HG03103 (cell line): ENCODE measurements at regions not wholly inside any gene's neighbourhood (a gene's known extent, or its start where the extent isn't known, plus 50 kb on each side); places are given as distances from the start of the nearest gene placed in this dataset.

Experiments used
- ATAC-seq: cut with Tn5 transposase; IDR thresholded peaks from one replicate; pipeline ENCODE4 v1.9.1; 2021; ENCODE audit warnings: low read depth; ENCODE audit not compliant: unreplicated experiment

DNA sequence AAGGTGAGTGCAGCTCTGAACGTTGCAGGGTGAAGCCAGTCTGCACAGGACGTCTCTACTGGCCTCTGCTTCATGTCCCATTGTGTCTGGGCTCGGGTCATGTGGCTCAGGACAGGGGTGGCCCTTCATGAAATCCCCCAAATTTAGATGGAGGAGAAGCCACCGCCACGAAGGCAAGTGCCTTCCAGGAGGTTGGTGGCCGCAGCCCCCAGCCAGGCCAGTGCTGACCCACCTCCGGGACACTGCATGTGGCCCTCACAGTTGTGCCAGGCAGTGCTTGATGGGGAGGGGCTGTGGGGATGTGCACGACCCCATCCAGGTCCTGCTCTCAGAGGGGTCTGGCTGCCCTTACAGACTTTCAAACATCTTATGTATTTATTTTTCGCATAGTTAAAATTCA, 1311.1 kb downstream of the BRD1 start:
- no peak for ATAC-seq

DNA sequence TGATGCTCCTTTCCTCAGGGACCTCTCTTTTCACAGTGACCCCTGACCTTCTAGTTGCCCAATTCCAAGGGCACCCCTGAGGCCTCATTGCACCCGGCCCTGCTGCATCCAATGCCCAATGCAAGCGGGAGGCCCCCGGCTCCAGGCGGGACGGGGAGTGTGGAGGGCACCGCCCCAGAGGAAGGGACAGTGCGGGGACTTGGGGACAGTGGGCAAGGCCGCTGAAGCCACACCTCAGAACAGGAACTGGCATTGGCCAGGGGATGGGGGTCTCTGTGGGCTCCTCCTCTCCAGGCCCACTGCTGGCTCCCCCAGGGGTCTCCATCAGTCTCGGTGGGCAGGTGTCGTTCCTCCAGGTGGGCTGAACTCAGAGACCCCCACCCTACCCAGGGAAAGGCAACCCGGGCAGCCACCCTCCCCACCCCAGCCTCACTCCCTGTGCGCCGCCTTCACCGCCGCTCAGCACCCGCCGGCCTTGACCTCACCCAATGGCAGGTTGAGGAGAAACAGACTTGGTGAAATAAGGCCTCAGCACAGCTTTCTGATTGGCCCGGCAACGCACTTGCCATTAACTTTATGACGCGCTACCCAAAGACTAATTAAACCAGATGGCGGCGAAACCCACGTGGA, 1312.0 kb downstream of the BRD1 start:
- no peak for ATAC-seq

DNA sequence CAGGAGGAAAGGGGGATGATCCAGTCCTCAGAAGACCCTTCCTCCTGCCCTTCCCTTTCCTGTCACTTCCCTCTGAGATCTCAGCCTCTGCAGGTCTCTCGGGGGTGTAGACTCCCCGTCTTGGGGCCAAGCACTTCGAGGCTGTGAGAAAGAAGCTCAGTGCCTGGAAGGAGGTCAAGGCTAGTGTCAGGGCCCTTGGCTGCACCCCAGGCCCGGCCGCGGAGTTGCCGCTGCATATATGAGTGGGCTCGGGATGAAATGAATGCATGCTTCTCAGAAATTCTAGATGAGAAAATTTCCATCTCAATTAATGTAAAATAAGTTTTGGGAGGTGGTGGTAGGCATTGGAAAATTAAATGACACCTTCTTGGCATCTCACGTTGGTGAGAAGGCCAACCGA, 1313.7 kb downstream of the BRD1 start:
- no peak for ATAC-seq

DNA sequence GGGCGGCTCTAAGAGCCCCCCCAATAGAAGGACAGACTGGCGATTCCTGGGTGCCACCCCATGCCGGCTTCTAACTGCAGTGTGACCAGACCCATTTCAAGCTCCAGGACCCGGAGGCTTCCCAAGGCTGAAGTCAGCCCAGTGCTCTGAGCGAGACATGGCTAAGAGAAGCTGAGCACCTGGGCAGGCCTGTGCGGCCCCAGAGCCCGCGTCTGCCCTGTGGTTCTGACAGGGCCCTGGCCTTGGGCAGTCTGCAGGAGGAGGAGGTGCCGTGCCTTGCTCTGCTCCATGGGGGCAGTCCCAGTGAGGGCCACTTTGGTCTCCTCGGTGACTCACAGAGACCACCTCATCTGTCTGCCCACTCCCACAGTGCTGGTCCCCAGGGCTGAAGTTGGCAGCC, 1314.2 kb downstream of the BRD1 start:
- no peak for ATAC-seq

DNA sequence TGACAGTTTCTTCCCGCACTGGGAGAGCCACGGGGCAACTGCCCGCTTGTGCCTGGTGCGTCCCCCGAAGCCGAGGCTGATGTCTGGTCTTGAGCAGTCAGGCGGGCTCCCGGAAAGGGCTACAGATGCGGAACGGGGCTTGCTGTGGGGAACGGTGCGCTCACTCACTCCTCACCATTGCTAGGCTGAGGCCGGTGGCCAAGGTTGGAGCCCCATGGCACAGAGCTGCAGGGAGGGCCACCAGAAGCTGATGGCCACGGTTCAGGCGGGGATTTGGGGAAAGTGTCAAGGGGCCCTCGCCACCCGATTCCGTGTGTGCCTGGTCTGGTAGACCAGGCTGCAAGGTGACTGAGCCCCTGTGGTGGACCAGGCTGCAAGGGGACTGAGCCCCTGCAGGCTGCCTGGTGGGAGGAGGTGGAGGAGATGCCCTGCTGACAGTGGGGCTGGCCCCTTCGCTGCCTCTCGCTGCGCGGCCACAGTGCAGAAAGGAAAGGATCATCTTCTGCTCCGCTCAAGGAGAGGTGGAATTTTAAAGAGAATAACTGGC, 1315.8 kb downstream of the BRD1 start:
- ATAC-seq = no peak

DNA sequence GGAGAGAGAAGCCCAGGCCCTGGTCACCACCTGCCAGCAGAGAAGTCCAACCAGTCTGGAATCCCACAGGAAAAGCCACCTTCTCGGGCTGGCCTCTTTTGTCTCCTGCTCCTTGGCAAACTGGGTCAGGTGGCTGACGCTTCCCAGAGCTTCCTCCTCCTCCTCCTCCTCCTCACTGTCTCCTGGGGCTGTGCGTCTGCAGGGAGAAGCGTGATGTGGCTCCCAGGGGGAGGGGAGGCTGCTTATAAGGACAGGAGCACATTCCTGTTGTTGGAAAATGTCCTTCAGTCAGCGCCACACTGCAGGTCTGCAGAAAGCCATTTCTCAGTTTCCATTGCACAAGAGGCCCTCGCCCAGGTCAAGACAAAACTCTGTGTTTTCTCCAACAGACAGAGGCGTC, 1316.5 kb downstream of the BRD1 start:
- no peak for ATAC-seq

DNA sequence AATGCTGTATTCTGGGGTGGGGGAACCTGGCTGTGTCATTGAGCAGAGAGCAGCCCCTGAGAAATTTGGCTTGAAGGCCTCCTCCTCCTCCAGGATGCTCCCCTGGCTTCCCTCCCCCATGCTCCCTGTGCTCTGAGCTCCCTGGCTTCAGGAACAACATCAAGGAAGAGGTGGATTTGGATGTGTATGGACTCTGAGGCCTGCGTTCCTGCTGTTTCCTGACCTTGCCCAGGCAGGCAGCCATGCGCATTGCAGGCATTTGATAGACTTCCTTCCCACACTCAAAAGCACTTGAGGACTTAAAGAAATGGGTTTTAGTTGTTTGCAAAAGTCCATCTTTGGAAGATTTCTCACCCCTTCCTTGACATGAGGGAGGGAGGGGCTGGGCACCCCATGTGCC, 1317.1 kb downstream of the BRD1 start:
- no peak for ATAC-seq

DNA sequence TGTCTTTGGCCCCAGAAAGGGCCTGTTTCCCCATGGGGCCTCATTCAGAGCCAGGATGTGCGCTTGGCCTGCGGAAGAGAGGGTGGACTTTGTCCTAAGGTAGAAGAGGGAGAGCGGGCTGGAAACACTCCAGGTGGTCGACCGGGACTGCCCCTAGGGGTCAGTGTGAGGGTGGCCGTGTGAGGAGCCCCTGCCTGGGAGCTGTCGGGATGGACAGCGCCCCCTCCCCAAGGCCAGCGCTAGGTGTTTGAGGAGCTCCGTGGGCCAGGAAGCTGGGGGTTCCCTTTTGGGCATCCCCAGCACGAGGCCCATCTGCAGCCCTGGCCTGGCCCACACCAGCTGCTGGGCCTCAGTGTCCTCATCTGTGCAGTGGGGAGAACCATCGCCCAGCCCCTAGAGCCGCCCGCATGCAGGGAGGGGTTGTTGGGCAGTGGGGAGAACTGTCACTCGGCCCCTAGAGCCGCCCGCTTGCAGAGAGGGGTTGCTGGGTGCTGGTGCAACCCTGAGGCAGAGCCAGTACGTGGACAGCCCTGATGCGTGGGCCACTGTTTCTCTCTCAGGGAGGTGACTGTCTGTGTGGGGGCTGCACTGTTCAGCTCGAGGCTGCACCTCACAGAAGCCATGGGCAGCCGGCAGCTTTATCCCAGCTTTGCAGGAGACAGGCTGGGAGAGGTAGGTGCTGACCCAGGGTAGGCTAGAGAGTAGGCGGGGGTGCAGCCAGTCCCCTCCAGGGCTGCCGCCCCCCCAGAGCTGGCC, 1319.9 kb downstream of the BRD1 start:
- ATAC-seq = no peak

DNA sequence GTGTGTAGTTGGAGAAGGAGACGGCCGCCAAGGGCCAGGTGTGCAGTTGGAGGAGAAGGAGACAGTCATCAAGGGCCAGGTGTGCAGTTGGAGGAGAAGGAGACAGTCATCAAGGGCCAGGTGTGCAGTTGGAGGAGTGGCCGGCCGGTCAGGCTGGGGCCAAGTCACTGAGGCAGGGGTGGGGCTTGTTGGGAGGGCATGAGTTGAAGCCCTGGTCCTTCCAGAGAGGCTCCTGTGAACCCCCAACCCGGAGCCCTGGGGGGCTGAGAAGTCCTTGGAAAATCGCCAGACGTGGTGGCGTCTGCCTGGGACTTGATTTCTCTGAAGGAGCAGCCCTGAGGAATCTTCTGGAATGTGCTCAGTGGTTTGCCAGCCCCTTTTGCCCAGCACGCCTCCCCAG, 1320.5 kb downstream of the BRD1 start:
- ATAC-seq = no peak

DNA sequence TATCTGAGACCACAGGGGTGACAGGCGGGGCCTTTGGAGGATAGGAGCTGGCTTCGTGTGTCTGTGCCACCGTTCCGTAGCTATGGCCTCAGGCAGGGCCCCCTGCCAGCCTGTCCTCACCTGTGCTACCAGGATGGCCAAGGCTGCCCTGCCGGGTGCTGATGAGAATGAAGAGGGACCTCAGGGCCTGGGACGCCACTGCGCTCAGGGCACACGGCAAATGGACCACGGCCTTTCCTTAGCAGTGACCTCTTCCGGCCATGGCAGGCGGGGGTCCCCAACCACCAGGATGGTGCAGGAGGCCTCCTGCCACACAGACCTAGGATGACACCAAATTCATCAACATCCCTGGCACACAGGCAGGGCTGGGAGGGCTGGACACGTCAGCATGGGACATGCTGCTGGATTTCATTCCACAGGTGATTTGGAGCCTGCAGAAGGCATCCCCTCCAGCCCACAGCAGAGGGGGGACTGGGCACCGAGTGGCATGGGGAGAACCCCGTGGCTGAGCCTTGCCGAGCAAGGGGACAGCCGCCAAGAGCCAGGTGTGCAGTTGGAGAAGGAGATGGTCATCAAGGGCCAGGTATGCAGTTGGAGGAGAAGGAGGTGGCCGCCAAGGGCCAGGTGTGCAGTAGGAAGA, 1321.0 kb downstream of the BRD1 start:
- ATAC-seq = no peak

DNA sequence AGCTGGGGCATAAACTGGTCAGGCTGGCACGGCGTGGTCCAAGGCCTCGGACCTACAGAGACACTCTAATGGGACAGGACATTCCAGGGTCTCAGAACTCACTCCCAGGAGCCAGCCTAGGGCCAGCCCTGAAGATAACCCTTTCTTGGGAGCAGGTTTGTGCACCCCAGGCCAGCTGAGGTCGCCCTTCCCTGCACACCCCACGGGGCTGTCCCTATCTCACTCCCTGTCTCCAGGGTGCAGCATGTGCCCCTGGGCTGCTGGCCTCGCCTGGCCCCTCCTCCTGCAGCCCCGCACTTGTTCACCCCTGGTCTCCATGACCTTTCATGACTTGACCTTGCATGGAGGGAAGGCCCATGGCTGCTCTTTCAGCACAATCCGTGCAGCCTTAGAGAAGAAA, 1321.8 kb downstream of the BRD1 start:
- no peak for ATAC-seq

DNA sequence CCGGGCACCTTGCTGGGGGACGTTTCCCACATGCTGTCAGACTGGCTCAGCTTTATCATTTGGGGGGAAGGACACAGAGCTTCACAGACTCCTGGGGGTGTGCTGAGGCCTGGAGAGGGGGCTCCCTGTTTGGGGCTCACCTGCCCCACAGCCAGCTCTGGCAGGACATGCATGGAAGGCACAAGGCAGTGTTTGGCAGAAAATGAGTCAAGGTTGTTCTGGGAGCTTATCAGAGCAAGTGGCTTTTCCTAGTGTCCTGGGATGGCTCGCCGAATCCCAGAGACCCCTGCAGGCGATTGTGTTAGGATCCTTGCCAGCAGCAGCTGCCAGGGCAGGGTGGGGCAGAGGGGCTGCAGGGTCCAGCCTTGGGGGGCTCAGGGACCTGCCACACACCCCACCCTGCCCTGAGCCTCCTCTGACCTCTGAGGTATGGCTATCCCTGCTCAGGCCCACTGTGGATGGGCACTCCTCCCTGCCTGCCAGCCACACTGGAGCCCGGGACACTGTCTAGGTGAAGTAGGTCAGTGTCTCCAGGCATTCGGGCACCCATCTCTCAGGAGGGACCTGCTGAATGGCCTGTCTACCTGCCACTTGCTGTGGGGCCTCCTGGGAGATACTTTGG, 1323.0 kb downstream of the BRD1 start:
- ATAC-seq = no peak

DNA sequence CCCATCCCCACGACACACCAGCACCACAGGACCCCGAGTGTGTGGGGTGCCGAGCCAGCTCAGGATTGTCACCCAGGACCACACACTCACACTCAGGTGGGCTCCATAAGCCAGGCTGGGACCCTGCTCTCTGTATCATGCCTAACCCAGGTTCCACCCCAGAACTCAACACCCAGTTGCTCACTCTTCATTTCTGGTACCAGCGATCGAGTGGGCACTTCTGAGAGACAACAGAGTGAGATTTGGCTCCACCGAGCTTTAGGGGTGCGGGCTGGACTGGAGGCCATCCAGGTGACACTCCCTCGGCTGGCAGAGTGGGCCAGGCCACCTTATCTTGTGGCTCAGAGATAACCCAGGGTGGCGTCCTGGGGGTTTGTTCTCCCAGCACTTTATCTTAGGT, 1323.8 kb downstream of the BRD1 start:
- ATAC-seq = no peak

DNA sequence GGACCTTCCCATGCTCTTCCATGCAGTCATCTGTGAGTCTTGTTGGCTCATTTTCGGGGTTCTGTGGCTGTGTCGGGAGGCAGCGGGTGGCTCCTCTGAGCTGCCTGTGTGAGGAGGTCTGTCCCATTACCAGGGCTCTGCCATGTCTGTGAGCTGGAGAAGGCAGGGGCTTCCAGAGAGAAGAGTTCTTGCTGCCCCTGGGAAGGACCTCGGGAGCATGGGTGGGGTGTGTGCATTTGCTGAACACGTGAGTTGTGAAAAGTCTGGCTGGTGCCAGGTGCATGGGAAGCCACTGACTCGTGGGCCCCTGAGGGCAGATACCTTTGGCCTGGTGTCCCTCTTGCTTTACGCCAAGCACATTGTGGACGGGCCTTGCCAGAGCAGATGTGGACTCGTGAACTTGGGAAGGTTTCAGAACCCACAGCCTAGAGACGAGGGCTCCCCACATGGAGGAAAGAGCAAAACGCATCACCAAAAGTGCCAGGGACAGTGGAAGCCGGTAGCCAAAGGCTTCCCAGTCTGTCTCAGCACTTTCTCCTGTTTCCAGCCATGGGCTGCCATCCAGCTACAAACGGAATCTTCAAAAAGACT, 1324.5 kb downstream of the BRD1 start:
- no peak for ATAC-seq

DNA sequence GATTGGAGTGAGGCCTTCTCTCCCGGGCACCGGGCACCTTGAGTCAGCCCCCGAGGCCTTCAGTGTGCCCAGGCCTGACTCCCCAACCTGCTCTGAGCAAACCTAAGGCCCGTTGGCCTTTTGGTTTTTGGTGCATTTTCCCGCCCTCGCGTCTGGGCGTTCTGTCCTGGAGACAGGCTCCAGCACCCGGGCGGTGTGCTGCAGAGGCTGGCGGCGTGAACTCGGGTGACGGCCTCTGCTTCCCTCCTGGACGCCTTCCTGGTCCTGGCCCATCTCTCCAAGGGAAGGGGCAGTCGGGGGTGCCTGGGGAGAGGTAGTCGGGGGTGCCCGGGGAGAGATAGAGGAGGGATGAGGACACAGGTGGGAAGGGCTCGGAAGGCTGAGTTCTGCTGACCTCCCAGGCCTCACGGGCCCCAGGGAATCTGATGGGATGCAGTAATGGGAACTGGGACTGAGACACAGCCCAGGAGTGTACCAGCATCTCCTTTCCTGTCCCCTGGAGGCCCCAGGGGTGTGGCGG, 1326.4 kb downstream of the BRD1 start:
- ATAC-seq = no peak

DNA sequence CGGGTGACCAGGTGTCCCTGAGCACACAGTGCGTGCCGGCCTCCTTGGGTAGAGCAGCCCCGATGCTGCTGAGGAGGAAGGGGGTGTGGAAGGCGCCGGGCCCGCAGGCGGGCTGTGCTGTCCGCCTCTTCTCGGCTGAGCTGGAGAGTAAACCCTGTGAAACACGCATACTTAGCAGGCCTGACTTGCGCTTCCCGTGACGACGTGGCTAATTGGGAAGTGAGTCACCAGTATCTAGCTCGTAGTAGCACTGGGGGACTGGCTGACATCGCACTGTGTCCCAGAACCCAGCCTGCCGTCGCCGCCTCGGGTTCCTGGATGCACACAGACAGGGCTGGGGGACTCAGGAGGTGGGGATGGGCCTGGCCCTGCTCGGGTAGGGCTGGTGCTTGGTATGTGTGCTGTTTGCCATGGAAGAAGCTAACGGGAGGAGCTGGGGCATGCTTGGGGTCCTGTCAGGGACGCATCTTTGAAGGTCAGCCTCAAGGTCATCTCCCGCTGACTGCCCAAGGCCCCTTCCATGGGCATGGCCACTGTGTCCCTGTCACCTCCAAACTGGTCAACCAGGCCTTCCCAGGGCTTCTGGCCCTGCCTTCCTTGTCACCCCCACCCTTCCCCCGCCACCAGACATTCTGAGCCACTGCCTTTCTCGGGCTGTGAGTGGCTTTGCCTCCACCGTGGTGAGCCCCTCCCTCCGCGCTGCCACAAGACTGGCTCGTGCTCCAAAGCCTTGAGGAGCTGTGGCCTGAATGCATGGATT, 1327.0 kb downstream of the BRD1 start:
- no peak for ATAC-seq

DNA sequence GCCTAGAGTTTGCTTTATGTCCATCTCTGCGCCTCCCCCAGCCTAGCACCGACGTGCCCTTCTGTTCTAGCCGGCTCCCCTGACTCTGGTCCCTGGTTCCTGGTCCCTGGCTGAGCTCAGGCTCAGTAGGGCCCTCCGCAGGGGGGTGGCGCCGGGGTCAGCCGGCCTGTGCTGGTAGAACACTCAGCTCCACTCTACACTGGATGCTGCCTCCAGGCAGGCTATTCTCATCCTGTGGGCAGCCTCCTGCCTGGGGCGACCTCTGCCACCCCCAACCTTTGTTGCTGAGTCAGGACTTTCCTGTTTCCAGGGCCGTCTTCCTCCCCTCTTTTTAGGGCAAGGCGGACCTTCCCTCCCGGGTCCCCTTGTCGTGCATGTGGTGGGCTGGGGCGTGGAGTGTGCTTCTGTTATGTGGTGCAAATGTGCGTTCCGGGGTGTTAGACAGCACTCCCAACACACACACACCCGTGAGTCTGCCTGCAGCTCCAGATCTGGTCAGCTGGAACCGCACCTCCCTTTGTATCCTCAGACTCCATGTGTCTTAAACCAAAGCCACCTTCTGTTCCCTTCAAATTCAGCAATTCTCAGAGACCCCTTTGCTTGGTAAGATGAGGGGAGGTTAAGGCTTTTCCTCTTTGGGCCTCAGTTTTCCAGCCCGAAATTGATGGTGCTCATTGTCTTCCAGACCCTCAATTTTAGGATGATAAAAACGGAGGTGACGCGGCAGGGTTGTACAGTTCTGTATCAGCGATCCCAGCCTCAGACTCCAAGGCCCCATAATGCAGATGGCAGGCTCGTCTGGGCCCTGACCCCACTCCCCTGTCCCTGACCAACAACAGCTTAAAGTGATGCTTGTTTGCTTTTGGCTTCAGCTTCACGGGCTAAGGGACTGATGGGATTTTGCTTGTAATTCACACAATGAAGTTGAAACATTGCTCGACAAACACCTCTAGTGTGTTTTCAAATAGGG, 1327.9 kb downstream of the BRD1 start:
- ATAC-seq = no peak

DNA sequence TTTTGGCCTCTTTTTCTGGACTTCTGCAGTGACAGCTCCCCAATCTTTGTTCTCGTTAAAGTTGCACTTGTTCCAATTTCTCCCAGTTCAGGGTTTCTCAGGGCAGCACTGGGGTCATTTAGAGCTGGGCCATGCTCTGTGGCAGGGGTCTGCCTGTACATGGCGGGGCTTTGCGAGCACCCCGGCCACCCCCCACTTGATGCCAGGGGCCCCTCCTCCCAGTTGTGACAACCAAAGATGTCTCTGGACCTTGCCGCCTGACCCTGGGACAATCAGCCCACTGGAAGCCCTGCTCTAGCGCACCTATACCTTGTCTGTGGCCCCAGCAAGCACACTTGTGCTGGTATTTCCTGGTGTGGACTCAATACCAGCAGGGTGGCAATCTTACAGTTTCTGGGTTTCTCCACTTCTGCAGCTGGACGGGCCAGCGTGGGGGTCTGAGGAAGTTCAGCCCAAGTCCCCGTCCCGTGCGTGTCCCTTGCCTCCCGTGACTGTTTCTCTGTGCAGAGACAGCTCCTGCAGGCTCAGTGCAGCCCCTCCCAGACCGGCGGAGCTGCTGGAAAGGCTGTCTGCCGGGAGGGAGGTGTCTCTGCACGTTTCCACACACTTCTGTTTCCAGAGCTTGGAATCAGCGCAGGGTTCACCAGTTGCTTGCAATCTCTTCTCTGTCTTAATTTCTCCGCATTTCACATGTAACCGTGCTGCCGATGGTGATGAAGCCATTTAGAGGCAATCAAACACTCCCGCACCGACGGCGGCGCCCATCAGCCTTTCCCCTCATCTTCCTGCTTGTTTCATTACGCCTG, 1328.9 kb downstream of the BRD1 start:
- no peak for ATAC-seq
